Keratinocyte (primary cell): ENCODE measurements at regions not wholly inside any gene's neighbourhood (a gene's known extent, or its start where the extent isn't known, plus 50 kb on each side); places are given as distances from the start of the nearest gene placed in this dataset.

ENCODE experiments used
- EZH2 ChIP-seq: IDR thresholded peaks from one replicate; pipeline ENCODE4 v1.6.1; 2012; ENCODE audit warnings: inconsistent platforms, mild to moderate bottlenecking, low read length, moderate library complexity
- TF ChIP-seq, protein P1 (sequence below), 3 experiments: IDR thresholded peaks in 1 of 3; conservative IDR thresholded peaks in 1 of 3; optimal IDR thresholded peaks in 1 of 3; 2 replicates in 2 of 3; 3 replicates in 1 of 3; pipeline versions ENCODE3 to v1.5.1; 2011; ENCODE audit warnings: low read length in 3 of 3, mild to moderate bottlenecking in 3 of 3, moderate library complexity in 2 of 3, control low read depth in 1 of 3, inconsistent platforms in 1 of 3; ENCODE audit not compliant: insufficient read depth in 2 of 3; ENCODE audit errors: extremely low read depth in 1 of 3

DNA sequence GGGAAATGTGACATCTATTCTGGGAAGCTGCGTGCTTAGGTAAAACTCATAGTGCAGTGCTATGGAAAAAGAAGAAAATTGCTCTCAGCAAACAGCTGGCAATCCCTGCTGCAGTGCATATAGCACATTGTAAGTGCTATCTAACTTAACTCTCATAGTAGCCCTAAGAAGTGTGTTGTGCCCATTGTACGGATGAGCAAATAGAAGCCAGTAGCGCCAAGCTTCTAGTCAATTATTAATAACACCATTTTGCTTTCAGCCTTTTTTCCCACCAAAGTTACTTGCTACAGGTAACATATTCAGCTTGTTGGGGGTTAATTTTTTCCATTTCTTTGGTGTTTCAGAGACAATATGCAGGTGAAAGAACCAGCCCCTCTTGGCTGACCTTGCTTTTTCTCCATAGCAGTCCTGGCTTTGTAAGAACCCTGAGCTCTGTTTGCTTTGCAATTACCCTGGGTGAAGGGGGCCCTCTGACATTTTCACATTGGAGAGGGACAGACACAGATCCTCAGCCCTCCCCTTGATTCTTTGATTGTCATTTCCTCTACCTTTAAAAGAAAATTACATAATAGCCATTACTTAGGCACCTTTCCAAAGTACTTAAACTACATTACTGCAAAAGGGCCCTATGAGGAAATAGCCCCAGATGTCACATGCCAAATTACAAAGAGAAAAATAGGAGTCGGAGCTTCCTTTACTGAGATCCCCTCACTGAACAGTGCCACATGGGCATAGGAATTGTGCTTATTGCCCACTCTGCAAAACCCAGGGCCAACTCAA is 576.2 kb upstream of the TBX3 start:
- TF ChIP-seq, protein P1, sequence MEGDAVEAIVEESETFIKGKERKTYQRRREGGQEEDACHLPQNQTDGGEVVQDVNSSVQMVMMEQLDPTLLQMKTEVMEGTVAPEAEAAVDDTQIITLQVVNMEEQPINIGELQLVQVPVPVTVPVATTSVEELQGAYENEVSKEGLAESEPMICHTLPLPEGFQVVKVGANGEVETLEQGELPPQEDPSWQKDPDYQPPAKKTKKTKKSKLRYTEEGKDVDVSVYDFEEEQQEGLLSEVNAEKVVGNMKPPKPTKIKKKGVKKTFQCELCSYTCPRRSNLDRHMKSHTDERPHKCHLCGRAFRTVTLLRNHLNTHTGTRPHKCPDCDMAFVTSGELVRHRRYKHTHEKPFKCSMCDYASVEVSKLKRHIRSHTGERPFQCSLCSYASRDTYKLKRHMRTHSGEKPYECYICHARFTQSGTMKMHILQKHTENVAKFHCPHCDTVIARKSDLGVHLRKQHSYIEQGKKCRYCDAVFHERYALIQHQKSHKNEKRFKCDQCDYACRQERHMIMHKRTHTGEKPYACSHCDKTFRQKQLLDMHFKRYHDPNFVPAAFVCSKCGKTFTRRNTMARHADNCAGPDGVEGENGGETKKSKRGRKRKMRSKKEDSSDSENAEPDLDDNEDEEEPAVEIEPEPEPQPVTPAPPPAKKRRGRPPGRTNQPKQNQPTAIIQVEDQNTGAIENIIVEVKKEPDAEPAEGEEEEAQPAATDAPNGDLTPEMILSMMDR (optimal IDR thresholded peaks at IDR 0.05 in 1 of 3, IDR thresholded peaks at IDR 0.05 in 1 of 3, conservative IDR thresholded peaks at IDR 0.05 in 1 of 3; ENCODE audit: extremely low read depth in 1 of 3, insufficient read depth in 2 of 3, low read length in 3 of 3), result no peak
- no peak for TF ChIP-seq EZH2
